ENCODE measurements at regions not wholly inside any gene's neighbourhood (a gene's known extent, or its start where the extent isn't known, plus 50 kb on each side); places are given as distances from the start of the nearest gene placed in this dataset.

- Mint-ChIP-seq H3K4me3 (ENCODE audit: unreplicated experiment) (no peak overlapping the region), H3K36me3 (ENCODE audit: low read depth) (peaks cover 5% of the 10 kb centered on the region), H3K4me1 (ENCODE audit: low read depth) (no peaks in the 10 kb centered on the region), H3K27ac (ENCODE audit: unreplicated experiment) (no peak overlapping the region), H3K9me3 (ENCODE audit: low read depth) (peaks cover 32% of the 10 kb centered on the region), H3K27me3 (ENCODE audit: low read depth) (no peaks in the 10 kb centered on the region)
- TF ChIP-seq CTCF (IDR thresholded peaks at IDR 0.05) = no peak
- DNase-seq (ENCODE audit: low spot score) = no peak
Observed at GRCh38 chr9:80866576-80867227, 822.6 kb downstream of the TLE1 start.

- Mint-ChIP-seq H3K4me3 (ENCODE audit: unreplicated experiment) (no peak overlapping the region), H3K36me3 (ENCODE audit: low read depth) (peaks cover 5% of the 10 kb centered on the region), H3K27me3 (ENCODE audit: low read depth) (no peaks in the 10 kb centered on the region), H3K9me3 (ENCODE audit: low read depth) (peaks cover 32% of the 10 kb centered on the region), H3K4me1 (ENCODE audit: low read depth) (no peaks in the 10 kb centered on the region), H3K27ac (ENCODE audit: unreplicated experiment) (no peak overlapping the region)
- TF ChIP-seq CTCF (IDR thresholded peaks at IDR 0.05) = no peak
- no peak for DNase-seq (ENCODE audit: low spot score)
Observed at GRCh38 chr9:80866121-80866520, 823.2 kb downstream of the TLE1 start.

DNA sequence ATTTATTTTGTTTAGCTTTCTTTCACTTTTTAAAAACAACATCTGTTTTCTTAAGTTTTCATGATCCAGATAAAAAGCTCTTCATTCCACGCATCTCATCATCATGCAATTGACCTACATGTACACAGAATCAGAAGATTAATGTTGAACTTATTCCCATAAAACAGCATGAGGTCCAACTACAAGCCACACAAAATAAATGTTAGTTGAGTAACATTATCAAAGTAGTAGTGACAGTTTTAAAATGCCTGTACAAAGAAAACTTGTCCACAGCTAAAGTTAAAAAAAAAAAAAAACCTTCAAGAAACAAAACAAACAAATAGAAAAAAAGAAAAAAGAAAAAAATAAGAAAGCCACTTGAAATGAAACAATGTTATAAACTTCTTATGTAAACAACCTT is 846.3 kb downstream of the TLE1 start:
- peaks cover 1% of the 10 kb centered on the region for H3K9me3 Mint-ChIP-seq (ENCODE audit: low read depth)
- H3K27me3 Mint-ChIP-seq (ENCODE audit: low read depth) = no peaks in the 10 kb centered on the region
- TF ChIP-seq CTCF (IDR thresholded peaks at IDR 0.05) = no peak
- no peak for DNase-seq (ENCODE audit: low spot score)
- H3K36me3 Mint-ChIP-seq (ENCODE audit: low read depth) = no peaks in the 10 kb centered on the region
- peaks cover 20% of the 10 kb centered on the region for H3K4me1 Mint-ChIP-seq (ENCODE audit: low read depth)
- H3K4me3 Mint-ChIP-seq (ENCODE audit: unreplicated experiment) = no peak overlapping the region
- H3K27ac Mint-ChIP-seq (ENCODE audit: unreplicated experiment) = no peak overlapping the region

GRCh38 chr9:80842389-80842788 is 847.0 kb downstream of the TLE1 start:
- Mint-ChIP-seq H3K36me3 (ENCODE audit: low read depth) (no peaks in the 10 kb centered on the region), H3K4me1 (ENCODE audit: low read depth) (peaks cover 20% of the 10 kb centered on the region), H3K9me3 (ENCODE audit: low read depth) (peaks cover 3% of the 10 kb centered on the region), H3K27me3 (ENCODE audit: low read depth) (no peaks in the 10 kb centered on the region), H3K4me3 (ENCODE audit: unreplicated experiment) (no peak overlapping the region), H3K27ac (ENCODE audit: unreplicated experiment) (no peak overlapping the region)
- TF ChIP-seq CTCF (IDR thresholded peaks at IDR 0.05) = no peak
- DNase-seq (ENCODE audit: low spot score) = no peak

- H3K9me3 Mint-ChIP-seq (ENCODE audit: low read depth) = peaks cover 3% of the 10 kb centered on the region
- no peaks in the 10 kb centered on the region for H3K36me3 Mint-ChIP-seq (ENCODE audit: low read depth)
- H3K4me3 Mint-ChIP-seq (ENCODE audit: unreplicated experiment) = no peak overlapping the region
- no peaks in the 10 kb centered on the region for H3K27me3 Mint-ChIP-seq (ENCODE audit: low read depth)
- TF ChIP-seq CTCF (IDR thresholded peaks at IDR 0.05) = no peak
- peaks cover 20% of the 10 kb centered on the region for H3K4me1 Mint-ChIP-seq (ENCODE audit: low read depth)
- no peak for DNase-seq (ENCODE audit: low spot score)
- H3K27ac Mint-ChIP-seq (ENCODE audit: unreplicated experiment) = no peak overlapping the region
Observed at GRCh38 chr9:80841888-80842287, 847.5 kb downstream of the TLE1 start.

All from chondrocyte (in vitro differentiated cells).